HG02798 (cell line): ENCODE measurements at regions not wholly inside any gene's neighbourhood (a gene's known extent, or its start where the extent isn't known, plus 50 kb on each side); places are given as distances from the start of the nearest gene placed in this dataset.

Experiments used
- ATAC-seq: cut with Tn5 transposase; IDR thresholded peaks from one replicate; pipeline ENCODE4 v1.9.1; 2021; ENCODE audit warnings: mild to moderate bottlenecking; ENCODE audit not compliant: unreplicated experiment, poor library complexity

- no peak for ATAC-seq
Measured at GRCh38 chr5:89045216-89045615, 162.2 kb upstream of the MEF2C start.

GRCh38 chr5:89044674-89045200 lies 161.8 kb upstream of the MEF2C start:
- no peak for ATAC-seq

GRCh38 chr5:89043676-89044075 lies 160.7 kb upstream of the MEF2C start:
- ATAC-seq = peak; percentile 59

GRCh38 chr5:89042746-89043145 lies 159.8 kb upstream of the MEF2C start:
- ATAC-seq = no peak

- no peak for ATAC-seq
Measured at GRCh38 chr5:89041976-89042375, 159.0 kb upstream of the MEF2C start.

- no peak for ATAC-seq
Measured at GRCh38 chr5:89041249-89041779, 158.3 kb upstream of the MEF2C start.

GRCh38 chr5:89036704-89037489 lies 153.9 kb upstream of the MEF2C start:
- no peak for ATAC-seq

GRCh38 chr5:89036166-89036565 lies 153.2 kb upstream of the MEF2C start:
- no peak for ATAC-seq

- peak; percentile 71 for ATAC-seq
Measured at GRCh38 chr5:89034588-89034987, 151.6 kb upstream of the MEF2C start.

- ATAC-seq = no peak
Measured at GRCh38 chr5:89030798-89031197, 147.8 kb upstream of the MEF2C start.

- ATAC-seq = no peak
Measured at GRCh38 chr5:89028595-89029285, 145.8 kb upstream of the MEF2C start.

- ATAC-seq = no peak
Measured at GRCh38 chr5:89024045-89024444, 141.1 kb upstream of the MEF2C start.

GRCh38 chr5:89020926-89021610 lies 138.1 kb upstream of the MEF2C start:
- no peak for ATAC-seq

- no peak for ATAC-seq
Measured at GRCh38 chr5:89016741-89017303, 133.8 kb upstream of the MEF2C start.

GRCh38 chr5:89015409-89015808 lies 132.4 kb upstream of the MEF2C start:
- no peak for ATAC-seq

- no peak for ATAC-seq
Measured at GRCh38 chr5:89011778-89012711, 129.1 kb upstream of the MEF2C start.

GRCh38 chr5:89010512-89010911 lies 127.5 kb upstream of the MEF2C start:
- ATAC-seq = no peak

GRCh38 chr5:89008291-89008690 lies 125.3 kb upstream of the MEF2C start:
- ATAC-seq = no peak

GRCh38 chr5:89005990-89006389 lies 123.0 kb upstream of the MEF2C start:
- ATAC-seq = no peak
